GM18858 (cell line): ENCODE measurements at regions not wholly inside any gene's neighbourhood (a gene's known extent, or its start where the extent isn't known, plus 50 kb on each side); places are given as distances from the start of the nearest gene placed in this dataset.

Experiments used
- ATAC-seq: cut with Tn5 transposase; IDR thresholded peaks from one replicate; pipeline ENCODE4 v1.9.1; 2021; ENCODE audit not compliant: unreplicated experiment

DNA sequence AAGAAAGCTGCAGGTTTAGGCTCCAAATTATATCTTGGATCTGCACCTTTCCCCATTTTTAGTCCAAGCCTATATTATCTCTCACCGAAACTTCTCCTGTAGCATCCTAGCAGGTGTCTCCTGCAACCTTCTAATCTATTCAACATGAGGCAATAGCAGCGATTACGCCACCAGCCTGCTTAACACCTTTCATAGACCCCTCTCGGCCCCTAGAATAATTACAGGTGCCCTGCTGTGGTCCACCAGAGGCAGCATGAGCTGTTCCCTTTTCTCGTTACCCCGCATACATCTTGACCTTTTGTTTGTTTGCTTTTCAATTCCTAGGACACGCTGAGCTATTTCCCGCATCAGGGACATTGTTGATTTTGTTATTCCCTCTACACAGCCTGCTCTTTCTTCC is 361.9 kb downstream of the CYRIA start:
- no peak for ATAC-seq

DNA sequence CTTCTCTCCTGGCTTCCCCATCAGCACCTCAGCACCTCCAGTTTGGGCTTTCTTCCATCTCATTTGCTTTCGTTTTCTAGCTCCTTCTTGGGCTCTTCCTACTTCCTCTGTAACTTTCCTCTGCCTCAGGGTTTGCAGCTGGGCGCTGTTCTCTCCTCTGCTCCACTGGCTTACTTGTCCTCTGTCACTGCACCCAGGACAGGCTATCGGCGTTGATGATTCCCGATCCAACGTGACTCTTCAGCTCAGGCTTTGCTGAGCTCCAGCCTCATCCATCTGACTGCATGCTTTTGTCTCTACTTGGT is 362.4 kb downstream of the CYRIA start:
- no peak for ATAC-seq

DNA sequence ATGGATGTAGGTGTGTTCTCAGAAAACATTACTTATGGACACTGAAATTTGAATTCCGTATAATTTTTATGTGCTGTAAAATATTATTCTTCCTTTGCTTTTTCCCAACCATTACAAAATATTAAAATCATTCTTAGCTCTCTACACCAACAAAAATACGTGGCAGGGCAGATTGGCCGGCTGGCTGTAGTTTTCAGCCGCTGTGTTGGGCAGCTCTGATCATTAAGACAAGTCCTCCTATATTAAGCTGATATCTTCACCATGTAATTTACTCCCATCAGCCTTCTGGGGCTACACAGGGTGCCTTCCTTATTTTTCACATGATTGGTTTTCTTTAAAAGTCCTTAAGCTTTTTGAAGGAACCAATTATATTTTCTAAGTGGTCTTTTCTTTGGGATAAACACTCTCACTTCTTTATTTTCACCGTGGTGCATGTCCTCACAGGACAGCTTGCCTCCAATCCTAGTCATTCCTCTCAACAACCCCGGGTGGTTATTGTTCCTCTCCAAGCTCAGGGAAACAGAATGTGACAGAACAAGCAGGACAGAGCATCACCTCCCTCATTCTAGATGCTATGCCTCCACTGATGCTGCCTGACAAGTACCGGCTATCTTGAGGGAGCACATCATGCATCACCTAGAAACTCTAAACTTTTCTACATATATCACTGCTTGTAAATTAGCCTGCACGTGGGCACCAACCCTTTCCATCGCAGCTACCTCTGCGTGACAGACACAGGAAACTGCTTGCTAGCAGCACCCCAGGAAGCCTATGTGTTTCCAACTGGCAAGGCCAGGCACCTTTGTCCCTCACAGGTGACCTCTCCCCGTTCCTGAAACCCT is 362.3 kb downstream of the MYCN start:
- ATAC-seq = no peak

DNA sequence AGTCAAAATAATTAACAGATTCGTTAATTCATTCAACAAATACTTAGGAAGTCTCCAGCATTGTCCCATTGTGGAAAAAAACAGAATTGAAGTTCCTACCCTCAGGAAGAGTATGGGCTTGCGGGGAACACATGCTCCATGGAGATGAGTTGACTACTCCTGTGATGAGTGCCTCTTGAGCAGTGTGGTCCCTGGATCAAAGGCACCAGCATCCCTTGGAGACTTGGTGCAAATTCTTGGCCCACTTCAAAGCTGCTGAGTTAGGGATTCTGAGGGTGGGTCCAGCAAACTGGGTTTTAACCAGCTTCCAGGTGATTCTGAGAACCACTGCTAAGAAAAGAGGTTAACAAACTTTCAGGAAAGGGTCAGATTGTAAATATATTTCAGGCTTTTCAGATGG is 361.6 kb downstream of the MYCN start:
- no peak for ATAC-seq

DNA sequence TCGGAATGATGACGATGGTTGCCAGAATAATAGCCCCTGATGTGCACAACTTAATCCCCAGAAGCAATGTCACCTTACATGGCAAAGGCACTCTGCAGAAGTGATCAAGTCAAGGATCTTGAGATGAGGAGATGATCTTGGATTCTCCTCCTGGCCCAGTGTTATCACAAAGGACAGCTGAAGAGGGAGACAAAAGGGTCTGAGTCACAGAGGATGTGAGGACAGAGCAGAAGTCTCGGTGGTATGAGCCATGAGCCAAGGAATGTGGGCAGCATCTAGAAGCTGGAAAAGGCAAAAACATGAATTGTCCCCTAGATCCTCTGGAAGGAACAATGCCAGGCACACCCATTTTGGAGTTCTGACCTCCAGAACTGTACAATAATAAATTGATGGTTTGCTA is 358.5 kb downstream of the MYCN start:
- no peak for ATAC-seq

DNA sequence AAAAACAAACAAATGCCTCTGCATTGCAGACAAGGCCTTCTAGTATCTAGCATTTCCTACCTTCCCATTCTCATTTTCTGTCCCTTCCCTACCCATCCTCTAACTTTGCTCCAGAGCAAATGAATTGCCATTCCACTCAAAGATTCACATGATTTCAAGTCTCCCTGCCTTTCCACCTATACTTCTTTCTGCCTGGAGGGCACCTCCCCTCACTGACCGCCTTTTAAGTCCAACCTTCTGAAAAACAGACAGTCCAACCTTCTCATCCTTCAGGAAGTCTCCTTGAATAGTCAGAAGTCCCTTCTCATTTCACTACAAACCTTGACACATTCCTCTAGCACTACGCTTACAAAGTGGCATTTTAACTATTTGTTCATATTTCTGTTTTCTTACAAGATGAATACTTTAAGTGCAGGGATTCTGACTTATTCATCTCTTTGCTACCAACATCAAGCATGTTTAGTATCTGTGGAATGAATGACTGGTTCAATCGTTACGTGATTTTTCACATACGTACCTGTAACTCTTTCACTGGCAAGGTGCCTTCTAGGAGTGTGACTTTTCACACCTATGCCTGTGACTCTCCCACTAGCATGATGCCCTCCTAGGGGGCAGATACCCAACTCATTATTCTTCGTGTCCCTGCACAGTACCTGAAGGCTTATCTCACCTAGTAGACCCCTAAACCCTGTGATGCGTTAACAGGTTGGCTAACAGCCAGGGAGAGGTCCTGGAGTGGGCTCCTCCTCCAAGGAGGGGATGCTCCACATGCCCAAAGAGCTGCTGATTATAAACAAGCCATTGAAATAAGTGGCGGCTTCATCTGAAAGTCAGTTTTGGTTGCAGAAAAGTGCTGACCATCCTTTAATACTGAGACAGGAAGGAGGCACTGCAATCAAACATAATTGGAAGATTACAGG is 356.2 kb downstream of the MYCN start:
- no peak for ATAC-seq

DNA sequence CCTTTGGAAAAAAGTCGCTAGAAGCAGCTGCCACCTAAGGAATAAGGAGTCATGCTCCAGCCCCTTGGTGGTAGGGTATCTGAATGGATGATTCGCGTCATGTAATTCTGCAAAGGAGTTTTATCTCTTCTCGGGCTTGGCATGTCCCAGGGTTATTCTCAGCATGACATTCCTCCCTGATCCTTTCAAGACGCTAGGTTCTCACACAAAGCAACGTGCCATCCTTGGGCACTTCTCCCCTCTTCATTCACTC is 355.6 kb downstream of the MYCN start:
- ATAC-seq = no peak

DNA sequence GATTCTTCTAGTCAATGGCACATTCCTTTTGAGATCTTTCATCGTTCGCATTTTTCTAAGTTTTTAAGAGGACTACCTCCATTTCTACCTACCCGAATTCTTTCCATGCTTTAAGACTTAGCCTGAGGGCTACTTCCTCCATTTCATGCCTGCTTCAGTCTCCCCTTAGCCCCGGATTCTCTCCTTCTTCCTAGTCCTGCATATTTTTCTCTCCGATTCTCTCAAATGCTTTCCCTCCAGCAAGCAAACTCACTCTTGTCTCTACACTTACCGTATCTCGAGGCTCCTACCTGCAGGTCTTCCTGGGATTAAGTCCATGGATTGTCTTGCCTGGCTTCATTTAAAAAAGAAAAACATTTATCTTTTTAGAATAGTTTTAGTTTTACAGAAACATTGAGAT is 354.4 kb downstream of the MYCN start:
- no peak for ATAC-seq

DNA sequence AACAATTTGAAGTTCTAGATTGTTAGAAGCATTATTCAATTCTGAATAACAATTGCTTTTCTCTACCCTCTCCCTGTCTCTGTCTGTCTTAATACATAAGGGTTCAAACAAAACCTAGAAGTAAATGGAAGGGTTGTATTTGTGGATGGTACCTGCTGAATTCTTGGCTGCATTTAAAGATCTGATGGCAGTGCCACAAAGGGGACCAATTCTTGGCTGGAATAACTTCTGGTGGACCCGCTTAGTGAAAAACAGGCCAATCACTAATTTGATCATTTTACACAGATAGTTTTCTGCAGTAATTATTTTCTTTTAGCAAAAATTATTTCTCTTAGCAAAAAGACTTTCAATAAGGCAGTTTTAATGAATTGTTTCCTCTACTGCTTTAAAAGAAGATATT is 353.5 kb downstream of the MYCN start:
- ATAC-seq = no peak

DNA sequence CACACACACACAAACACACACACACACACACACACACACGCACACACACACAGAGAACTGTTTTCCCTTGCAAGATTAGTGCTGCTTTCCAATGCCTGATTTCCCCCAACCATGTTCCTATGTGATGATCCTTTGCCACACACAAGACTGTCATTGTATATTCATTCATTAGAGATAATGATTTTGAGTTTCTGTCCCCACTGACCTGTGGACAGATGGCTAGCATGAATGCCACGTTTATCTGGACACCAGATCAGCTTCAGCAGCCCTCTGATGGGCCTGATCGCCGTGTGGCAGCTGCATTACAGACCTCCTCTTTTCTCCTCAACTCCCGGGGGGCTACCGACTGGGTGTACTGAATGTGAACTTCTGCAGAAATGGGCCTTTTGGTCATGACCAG is 353.0 kb downstream of the MYCN start:
- no peak for ATAC-seq

DNA sequence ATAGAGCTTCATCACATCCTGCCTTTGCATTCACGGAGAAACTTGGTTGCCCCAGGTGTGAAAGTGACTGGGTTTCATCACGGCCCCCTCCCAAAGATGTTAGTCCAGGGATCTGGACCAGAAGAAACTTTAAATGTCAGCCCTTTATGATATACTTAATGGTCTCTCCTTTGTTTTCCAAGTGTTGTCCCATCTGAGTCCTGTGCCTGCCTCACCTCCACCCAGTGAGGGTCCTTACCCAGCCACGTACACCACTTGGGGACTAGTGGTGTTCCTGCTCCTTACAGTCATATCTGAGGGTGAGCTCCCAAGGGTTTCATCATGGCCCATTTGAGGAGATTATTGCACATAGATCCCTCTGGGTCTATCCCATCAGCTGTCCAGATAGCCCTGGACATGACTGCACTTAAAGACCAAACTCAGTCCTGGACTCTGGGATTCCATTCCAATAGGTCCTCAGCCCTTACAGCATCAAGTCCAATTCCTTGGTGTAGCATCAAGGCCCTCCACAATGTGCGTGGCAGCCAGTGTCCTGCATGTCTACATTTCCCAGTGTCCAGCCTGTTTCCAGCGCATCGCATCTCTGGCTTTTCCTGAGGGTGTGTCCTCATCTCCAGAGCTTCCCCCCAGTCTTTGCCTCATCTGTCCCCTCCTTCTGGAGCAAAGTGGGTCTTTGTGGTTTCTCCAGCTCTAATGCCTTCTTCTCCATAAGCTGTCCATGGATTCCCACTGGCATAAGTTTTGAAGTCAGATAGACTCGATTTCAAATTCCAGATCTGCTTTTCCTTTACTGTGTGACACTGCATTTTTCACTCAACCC is 351.6 kb downstream of the MYCN start:
- no peak for ATAC-seq

DNA sequence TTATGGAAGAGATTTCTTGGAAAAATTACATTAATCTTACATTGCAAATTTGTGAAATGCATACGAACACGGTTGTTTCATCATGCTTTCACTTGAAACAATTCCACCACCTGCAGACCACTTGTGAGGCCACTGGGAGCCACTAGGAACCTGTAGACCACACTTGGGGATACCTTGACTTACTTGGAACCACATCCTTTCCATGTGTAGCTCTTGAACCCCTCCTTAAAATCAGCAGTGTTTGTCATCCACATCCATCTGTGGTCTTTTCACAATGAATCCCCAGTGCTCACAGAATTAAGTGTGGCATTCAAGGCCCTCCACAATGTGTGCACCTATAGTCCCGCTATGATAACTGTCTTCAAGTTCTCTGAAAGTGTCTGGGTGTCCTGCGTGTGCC is 350.9 kb downstream of the MYCN start:
- ATAC-seq = no peak

DNA sequence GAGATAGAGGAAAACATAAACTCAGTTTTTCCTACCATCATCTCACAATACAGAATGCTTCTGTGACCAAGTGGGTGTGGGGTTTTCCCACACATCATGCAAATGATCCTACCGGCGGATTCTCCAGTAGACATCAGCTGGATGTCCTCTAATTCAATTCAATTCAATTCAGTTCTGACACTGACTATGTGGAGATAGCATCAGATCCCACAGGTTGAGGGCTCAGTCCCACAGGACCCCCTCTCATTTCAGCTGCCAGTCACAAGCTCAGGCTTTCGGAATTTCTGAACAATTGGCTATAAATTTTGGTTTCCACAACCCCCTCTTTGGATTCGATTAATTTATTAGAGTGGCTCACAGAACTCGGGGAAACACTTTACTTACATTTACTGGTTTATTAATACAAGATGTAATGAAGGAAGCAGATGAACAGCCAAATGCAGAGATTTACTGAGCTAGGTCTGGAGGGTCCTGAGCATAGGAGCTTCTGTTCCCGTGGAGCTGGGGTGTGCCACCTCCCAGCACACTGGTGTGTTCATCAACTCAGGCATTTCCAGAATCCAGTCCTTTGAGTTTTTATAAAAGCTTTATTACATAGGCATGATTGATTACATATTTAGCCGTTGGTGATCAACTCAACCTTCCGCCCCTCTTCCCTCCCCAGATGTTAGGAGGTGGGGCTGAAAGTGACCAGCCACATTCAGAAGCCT is 350.1 kb downstream of the MYCN start:
- ATAC-seq = no peak

DNA sequence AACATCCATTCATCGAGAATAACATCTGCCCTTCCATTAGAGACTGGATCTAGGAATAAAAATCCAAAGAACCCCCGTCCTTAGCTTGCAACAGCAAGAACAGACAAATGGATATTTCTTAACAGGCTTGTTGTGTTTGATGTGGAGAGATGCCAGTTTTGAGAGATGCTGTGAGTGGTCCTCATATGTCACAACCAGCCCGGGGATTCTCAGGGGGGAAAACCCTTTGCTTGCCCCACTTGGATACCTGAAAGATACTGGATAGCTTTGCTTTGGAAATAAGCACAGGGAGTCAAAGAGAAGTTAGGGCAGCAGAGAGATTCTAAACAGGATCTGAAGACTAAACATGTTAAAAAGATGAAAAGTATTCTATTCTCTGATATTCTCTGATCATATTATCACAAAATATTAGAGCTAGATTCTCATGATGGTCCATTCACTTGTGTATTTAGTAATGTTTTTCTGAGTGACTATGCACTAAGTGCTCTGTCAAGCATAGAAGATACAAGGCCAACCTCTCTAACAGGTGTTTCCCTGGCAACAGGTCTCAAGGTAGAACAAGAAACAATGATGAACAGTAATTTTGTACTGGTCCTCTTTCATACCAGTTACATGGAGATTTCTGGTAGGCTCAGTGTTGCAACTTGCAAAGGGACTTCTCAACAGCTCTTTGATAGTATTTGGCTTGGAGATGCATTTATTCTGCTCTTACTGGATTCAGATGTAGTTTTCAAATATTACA is 348.2 kb downstream of the MYCN start:
- no peak for ATAC-seq

DNA sequence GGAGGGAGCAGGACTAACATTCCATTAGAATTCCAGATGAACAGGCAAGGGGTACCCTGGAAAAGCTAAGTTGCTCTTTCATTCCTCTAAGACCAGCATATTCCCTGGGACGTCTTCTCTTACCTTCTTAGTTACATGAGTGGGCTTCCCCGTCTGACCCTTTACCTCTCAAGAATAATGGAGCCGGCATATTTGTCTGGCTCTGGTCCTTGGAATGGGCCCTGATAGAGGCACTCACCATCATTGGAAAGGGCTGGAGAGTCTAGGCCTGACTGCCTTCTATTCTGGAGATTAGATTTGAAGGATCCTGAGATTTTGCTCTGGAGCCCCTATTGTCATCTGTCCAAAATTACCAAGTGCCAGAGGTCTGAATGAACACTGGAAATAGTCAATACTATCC is 347.5 kb downstream of the MYCN start:
- ATAC-seq = no peak

DNA sequence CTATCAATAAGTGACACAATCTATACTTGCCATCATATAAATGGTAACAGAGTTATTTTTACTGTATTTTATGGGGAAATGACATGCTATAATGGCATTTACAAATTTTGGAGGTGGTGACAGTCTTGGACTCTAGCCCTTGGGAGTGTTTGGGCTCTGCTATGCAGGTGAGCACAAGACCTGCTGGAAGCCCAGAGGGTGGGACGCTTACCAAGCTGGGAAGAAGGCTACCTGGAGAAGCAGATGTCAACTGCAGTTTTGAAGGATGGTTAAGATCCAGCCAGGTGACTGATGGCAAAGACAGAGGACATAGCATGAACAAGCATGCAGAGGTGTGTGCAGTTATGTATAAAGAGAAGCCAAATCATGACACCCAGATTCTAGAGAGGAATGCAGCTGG is 346.9 kb downstream of the MYCN start:
- ATAC-seq = no peak

DNA sequence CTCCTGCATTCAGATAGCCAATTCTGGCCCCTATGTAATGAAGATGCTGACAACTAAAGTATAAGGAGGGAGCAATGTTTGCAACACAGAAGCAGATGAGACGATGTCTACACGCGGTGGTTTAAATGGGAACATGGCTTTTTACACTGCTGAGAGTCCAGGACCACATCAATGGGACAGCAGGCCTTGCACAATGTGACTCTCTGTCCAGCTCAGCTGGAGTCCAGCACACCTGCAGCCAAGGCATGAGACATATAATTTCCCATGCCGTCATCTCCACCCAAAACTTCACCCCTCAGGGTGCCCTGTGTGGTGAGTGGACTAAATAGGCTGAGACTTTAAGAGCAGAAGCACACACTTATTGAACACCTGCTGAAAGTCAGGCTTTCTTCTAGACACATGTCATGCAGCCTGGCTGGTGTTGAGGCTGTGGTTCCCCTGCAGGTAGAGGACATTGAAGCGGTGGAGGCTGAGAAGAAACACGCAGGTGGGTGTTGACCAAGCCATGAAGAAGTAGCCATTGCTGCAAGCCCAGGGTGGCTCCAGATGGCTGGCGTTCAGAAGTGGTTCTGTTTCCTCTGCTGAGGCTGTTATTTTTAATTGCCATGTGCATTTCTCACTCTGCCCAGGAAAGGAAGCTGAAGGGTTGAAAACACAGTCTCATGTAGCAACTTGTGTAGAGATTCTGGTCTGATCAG is 345.6 kb downstream of the MYCN start:
- no peak for ATAC-seq

DNA sequence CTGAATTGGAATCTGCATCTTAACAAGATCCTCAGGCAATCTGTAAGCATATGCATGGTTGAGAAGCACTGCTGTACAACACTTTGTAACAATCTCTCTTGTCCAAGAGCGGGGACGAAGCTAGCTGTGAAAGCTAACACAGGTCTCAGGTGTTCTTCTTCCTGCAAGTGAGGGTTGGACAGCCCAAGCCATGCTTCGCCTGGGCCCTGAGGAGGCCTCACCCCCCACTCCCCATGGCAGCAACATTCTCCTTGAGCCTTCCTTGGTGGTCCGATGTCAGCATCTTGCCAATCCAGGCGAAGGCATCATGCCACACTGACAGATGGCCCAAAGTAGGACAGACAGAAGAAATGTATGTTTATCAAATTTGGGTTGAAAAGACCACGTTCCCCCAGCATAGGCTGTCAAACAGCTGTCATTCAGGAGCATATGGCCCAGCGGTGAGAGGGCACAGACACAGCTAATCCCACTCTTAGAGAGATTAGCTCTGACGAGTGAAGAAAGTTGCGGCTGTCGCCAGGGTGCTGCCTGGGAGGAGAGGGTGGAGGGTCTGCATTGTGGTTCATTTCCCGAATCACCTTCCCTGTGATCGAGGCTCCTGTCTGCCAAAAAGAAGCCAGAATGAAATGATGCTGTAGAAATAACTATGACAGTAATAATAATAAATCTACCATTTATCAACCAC is 344.7 kb downstream of the MYCN start:
- no peak for ATAC-seq

DNA sequence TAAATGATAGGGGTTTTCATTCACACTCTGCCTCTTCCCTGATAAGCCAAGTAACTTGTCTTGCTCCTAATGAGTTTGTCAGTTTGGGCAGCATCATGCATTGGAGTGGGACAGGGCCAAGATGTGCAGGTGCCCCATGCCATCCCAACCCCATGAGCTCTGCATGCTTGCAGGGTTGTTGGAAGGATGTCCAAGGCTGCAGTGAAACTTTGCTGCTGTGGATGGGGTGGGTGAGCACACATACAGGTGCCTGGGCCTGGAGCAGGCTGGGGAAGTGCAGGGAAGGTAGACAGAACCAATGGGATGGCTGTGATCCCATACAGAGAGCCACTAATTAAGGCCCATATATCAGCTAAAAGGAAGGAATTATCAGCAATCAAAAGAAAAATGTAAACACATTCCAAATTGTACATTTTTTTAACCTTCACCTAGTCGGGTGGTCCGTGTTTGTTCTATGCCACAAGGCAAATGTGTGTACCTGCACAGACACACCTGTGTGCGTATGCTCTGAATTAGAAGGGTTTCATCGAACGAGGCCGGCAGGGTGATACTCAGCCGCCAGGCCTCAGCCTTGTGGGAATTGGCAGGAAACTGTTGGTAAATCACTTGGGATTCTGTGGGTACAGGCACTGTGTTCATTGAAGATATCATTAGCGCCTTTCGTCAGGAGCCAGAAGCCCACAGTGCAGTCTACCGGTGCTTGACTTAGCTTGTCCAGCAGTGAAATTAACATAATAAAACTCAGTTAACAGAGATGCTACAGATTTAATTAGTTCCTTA is 342.9 kb downstream of the MYCN start:
- ATAC-seq = no peak
